ENCODE measurements at regions not wholly inside any gene's neighbourhood (a gene's known extent, or its start where the extent isn't known, plus 50 kb on each side); places are given as distances from the start of the nearest gene placed in this dataset.

GRCh38 chr4:114263233-114263632 is 283.8 kb upstream of the ARSJ start:
- TF ChIP-seq, protein P1, sequence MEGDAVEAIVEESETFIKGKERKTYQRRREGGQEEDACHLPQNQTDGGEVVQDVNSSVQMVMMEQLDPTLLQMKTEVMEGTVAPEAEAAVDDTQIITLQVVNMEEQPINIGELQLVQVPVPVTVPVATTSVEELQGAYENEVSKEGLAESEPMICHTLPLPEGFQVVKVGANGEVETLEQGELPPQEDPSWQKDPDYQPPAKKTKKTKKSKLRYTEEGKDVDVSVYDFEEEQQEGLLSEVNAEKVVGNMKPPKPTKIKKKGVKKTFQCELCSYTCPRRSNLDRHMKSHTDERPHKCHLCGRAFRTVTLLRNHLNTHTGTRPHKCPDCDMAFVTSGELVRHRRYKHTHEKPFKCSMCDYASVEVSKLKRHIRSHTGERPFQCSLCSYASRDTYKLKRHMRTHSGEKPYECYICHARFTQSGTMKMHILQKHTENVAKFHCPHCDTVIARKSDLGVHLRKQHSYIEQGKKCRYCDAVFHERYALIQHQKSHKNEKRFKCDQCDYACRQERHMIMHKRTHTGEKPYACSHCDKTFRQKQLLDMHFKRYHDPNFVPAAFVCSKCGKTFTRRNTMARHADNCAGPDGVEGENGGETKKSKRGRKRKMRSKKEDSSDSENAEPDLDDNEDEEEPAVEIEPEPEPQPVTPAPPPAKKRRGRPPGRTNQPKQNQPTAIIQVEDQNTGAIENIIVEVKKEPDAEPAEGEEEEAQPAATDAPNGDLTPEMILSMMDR (IDR thresholded peaks at IDR 0.05; ENCODE audit: low read depth, low read length): no peak
- DNase-seq (ENCODE audit: extremely low read depth, low read depth): no peak

GRCh38 chr4:114264452-114264851 is 285.0 kb upstream of the ARSJ start:
- DNase-seq (ENCODE audit: extremely low read depth, low read depth): no peak
- TF ChIP-seq, protein P1 (IDR thresholded peaks at IDR 0.05; ENCODE audit: low read depth, low read length): no peak

DNA sequence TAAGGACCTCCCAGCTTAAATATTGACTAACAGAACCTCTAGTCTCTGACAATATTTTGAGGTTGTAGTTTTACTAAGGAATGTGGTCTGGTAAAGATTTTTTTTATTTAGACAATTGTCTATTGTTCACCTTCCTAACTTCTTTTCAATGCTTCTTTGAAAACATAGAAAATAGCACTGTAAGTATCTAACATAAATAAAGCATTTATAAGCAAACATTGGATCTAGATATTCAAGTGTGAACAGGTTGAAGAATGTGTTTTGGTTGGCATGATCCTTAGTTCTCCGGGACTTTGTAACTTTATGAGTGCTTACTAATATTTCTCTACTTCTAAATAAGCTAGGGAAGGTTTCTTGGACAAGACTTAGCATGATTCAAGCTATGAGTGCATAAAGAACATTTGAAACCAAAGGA is 285.4 kb upstream of the ARSJ start:
- DNase-seq (ENCODE audit: extremely low read depth, low read depth): no peak

DNA sequence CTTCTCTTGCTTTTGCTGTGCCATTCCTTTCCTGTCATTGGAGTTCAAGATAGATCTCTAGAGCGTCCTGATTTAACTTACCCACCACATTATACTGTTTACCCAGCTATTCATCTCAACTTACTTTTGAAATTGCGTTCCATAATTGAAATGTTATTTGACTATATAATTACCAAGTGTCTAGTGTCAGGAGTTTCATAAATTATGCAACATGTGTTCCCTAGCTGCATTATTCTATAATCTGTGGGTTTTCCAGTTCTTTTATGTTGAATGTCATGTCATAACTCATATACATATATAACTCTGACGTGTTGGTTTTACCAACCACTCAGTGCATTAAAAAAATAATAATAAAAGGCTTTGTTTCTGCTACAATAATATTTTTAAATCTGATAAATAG is 285.9 kb upstream of the ARSJ start:
- TF ChIP-seq, protein P1 (IDR thresholded peaks at IDR 0.05; ENCODE audit: low read depth, low read length): no peak
- no peak for DNase-seq (ENCODE audit: extremely low read depth, low read depth)

More for the DNA sequence above, 285.4 kb upstream of the ARSJ start:
- TF ChIP-seq, protein P1 (IDR thresholded peaks at IDR 0.05; ENCODE audit: low read depth, low read length): no peak

DNA sequence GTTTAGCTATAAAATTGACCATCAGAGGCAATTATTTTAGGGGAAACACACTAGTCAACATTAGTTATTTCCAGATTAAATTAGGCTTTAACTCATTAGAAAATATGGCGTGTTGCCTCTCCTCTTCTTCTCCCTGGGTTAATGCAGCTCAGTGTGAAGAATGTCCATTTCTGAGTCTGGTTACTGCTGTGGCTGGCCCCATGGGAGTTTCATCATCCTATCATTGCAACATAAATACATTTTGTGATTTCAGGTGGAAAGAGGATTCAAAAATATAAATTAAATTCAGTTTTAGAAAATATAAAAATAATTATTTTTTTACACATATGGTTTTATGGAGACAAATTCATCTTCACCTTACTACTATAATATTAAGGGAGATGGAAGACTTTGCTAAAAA is 288.5 kb upstream of the ARSJ start:
- no peak for DNase-seq (ENCODE audit: extremely low read depth, low read depth)
- TF ChIP-seq, protein P1 (IDR thresholded peaks at IDR 0.05; ENCODE audit: low read depth, low read length): no peak

- TF ChIP-seq, protein P1 (IDR thresholded peaks at IDR 0.05; ENCODE audit: low read depth, low read length): no peak
- DNase-seq (ENCODE audit: extremely low read depth, low read depth): no peak
Measured at GRCh38 chr4:114271031-114271430, 291.6 kb upstream of the ARSJ start.

GRCh38 chr4:114272226-114272625 is 292.8 kb upstream of the ARSJ start:
- peak; percentile 91 for DNase-seq (ENCODE audit: extremely low read depth, low read depth)
- TF ChIP-seq, protein P1 (IDR thresholded peaks at IDR 0.05; ENCODE audit: low read depth, low read length): no peak
